IgD-negative memory B cell (primary cell): ENCODE measurements at regions not wholly inside any gene's neighbourhood (a gene's known extent, or its start where the extent isn't known, plus 50 kb on each side); places are given as distances from the start of the nearest gene placed in this dataset.

ENCODE experiments used
- H3K27ac Mint-ChIP-seq, 3 donors: one replicate each; pipeline ENCODE4 v1.8.0; 2020 to 2022; ENCODE audit warnings: mild to moderate bottlenecking in 3 of 3, mixed read lengths in 3 of 3, moderate library complexity in 1 of 3
- H3K27me3 Mint-ChIP-seq: one replicate; pipeline ENCODE4 v1.8.0; 2021; ENCODE audit warnings: mixed read lengths
- H3K36me3 Mint-ChIP-seq: one replicate; pipeline ENCODE4 v1.8.0; 2020; ENCODE audit warnings: mild to moderate bottlenecking, mixed read lengths
- H3K4me1 Mint-ChIP-seq, 3 donors: one replicate each; pipeline ENCODE4 v1.8.0; 2020 to 2022; ENCODE audit warnings: mixed read lengths in 3 of 3, mild to moderate bottlenecking in 1 of 3
- H3K4me3 Mint-ChIP-seq, 4 donors: one replicate each; pipeline ENCODE4 v1.8.0; 2020 to 2022; ENCODE audit warnings: mild to moderate bottlenecking in 4 of 4, mixed read lengths in 4 of 4, moderate library complexity in 3 of 4
- H3K9me3 Mint-ChIP-seq, 3 donors: one replicate each; pipeline ENCODE4 v1.8.0; 2020 to 2021; ENCODE audit warnings: mixed read lengths in 3 of 3, mild to moderate bottlenecking in 1 of 3

DNA sequence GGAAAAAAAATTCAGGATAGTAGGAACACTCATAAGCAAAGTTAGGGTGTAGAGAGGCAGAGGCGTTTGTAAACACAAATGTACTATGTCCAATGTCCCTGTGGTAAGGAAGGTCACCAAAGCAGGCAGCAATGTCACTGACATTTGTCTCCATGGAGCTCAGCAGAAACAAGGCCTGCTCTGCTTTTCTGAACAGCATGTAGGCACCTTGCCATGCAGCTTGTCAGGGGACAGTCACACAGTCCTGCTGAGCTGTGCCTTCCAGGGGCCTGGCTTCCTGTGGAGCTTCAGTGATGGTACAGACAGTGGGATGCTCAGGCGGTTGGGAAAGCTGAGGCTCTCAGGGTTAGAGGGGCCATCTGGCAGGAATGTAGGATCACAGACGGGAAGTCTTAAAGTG is 74.5 kb upstream of the HS3ST1 start:
- H3K9me3 Mint-ChIP-seq = peaks cover 0 to 4% (median 2%) of the 10 kb centered on the region in 3 donors
- H3K4me3 Mint-ChIP-seq = no peak overlapping the region
- H3K4me1 Mint-ChIP-seq = peaks cover 0 to 2% (median 0%) of the 10 kb centered on the region in 3 donors
- H3K36me3 Mint-ChIP-seq = peaks cover 4% of the 10 kb centered on the region
- peak overlapping the region in 1 of 3 donors; percentile 65 for H3K27ac Mint-ChIP-seq
- peaks cover 4% of the 10 kb centered on the region for H3K27me3 Mint-ChIP-seq

- peaks cover 3% of the 10 kb centered on the region for H3K36me3 Mint-ChIP-seq
- H3K27ac Mint-ChIP-seq = no peak overlapping the region
- H3K4me3 Mint-ChIP-seq = peak overlapping the region in 1 of 4 donors; percentile 4
- peaks cover 0 to 2% (median 0%) of the 10 kb centered on the region in 3 donors for H3K4me1 Mint-ChIP-seq
- H3K27me3 Mint-ChIP-seq = peaks cover 1% of the 10 kb centered on the region
- peaks cover 1 to 4% (median 4%) of the 10 kb centered on the region in 3 donors for H3K9me3 Mint-ChIP-seq
Measured at GRCh38 chr4:11497972-11498371, 69.3 kb upstream of the HS3ST1 start.

DNA sequence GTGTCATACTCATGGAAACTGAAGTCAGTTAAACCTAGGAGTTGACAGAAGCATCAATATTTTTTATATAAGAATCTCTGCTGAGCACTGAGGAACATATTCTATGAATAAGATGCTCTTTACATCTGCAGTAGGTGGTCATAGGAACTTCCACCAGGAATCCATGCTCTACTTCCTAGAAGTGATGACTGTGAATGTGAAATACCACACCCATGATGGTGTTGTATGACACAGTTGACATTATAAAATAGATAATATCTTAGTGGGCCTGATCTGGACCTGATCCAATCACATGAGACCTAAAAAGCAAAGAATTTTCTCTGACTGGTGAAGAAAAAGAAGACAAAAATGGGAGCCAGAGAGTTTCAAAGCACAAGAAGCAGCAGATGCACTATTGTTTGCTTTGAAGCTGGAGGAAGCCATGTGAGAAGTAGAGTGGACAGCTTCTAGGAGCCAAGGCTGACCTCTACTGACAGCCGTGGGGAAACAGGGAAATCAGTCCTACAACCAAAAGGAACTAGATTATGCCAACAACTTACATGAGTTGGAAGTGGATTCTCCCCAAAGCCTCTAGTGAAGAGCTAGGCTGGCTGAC is 68.6 kb upstream of the HS3ST1 start:
- Mint-ChIP-seq H3K27me3 (peaks cover 1% of the 10 kb centered on the region), H3K4me3 (no peak overlapping the region), H3K4me1 (peaks cover 0 to 2% (median 0%) of the 10 kb centered on the region in 3 donors), H3K27ac (no peak overlapping the region), H3K36me3 (peaks cover 2% of the 10 kb centered on the region), H3K9me3 (peaks cover 1 to 4% (median 3%) of the 10 kb centered on the region in 3 donors)

DNA sequence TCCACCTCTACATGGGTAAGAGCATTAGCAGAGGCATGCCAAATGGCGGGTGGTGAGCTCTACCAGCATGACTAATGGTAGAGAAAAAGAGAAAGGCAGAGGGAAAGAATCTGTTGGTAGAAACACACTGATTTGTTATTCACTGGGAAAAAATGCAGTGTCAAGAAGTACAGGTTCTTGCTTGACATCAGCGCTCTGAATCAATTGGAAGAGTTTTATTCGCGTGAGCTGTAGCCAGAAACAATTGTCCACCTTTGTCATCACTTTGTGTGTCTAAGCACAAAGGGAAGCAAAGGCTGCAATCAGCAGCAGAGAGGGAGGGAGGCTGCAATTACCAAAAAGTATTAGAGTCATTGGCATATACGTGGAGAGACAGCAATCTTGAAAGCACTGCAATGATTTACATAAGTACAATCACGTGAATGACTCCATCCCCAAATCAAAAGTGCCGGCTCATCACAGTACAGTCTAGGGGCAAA is 67.7 kb upstream of the HS3ST1 start:
- Mint-ChIP-seq H3K36me3 (peaks cover 2% of the 10 kb centered on the region), H3K9me3 (peaks cover 1 to 4% (median 3%) of the 10 kb centered on the region in 3 donors), H3K4me1 (peaks cover 0 to 2% (median 0%) of the 10 kb centered on the region in 3 donors), H3K27me3 (no peaks in the 10 kb centered on the region), H3K27ac (no peak overlapping the region), H3K4me3 (no peak overlapping the region)

DNA sequence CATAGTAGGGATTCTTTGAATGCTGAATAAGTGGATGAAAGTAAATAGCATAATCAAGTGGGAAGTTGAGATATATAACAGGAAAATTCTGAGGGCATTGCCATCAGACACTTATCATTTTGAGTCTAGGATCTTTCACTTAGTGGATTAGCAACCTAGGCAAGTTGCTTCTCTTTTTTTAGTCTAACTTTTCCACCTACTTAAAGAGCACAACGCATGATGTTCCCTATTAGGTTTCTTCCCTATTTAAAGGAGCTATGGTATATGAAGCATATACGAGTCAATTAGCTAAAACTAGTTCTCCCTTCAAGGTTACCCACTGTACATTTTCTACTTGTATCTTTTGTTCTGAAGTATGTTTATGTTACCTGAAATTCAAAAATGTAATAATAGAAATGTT is 67.1 kb upstream of the HS3ST1 start:
- H3K27me3 Mint-ChIP-seq = no peaks in the 10 kb centered on the region
- H3K27ac Mint-ChIP-seq = no peak overlapping the region
- no peak overlapping the region for H3K4me3 Mint-ChIP-seq
- peaks cover 0 to 4% (median 3%) of the 10 kb centered on the region in 3 donors for H3K4me1 Mint-ChIP-seq
- H3K36me3 Mint-ChIP-seq = peaks cover 2% of the 10 kb centered on the region
- peaks cover 1 to 4% (median 3%) of the 10 kb centered on the region in 3 donors for H3K9me3 Mint-ChIP-seq

DNA sequence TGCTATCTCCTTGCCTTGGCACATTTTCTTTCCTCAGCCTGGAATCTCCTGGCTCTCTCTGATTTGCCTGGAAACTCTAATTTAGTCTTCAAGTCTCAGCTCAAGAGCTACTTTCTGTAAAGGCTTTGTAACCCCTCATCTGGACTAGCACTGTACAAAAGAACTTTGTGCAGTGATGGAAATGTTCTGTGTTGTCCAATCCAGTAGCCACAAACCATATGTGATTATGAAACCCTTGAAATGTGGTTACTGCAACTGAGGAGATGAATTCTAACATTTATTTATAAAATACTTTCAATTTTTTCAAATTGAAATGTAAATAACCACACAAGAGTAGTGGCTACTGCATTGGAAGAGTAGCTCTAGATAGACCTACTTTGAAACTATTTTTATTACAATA is 66.6 kb upstream of the HS3ST1 start:
- Mint-ChIP-seq H3K4me3 (no peak overlapping the region), H3K4me1 (peaks cover 0 to 7% (median 5%) of the 10 kb centered on the region in 3 donors), H3K9me3 (peaks cover 1 to 4% (median 3%) of the 10 kb centered on the region in 3 donors), H3K36me3 (peaks cover 2% of the 10 kb centered on the region), H3K27me3 (no peaks in the 10 kb centered on the region), H3K27ac (no peak overlapping the region)

GRCh38 chr4:11494232-11494631 is 65.5 kb upstream of the HS3ST1 start:
- H3K9me3 Mint-ChIP-seq = peaks cover 1 to 4% (median 3%) of the 10 kb centered on the region in 3 donors
- peaks cover 0 to 15% (median 6%) of the 10 kb centered on the region in 3 donors for H3K4me1 Mint-ChIP-seq
- H3K36me3 Mint-ChIP-seq = peaks cover 2% of the 10 kb centered on the region
- no peak overlapping the region for H3K4me3 Mint-ChIP-seq
- H3K27me3 Mint-ChIP-seq = no peaks in the 10 kb centered on the region
- no peak overlapping the region for H3K27ac Mint-ChIP-seq

DNA sequence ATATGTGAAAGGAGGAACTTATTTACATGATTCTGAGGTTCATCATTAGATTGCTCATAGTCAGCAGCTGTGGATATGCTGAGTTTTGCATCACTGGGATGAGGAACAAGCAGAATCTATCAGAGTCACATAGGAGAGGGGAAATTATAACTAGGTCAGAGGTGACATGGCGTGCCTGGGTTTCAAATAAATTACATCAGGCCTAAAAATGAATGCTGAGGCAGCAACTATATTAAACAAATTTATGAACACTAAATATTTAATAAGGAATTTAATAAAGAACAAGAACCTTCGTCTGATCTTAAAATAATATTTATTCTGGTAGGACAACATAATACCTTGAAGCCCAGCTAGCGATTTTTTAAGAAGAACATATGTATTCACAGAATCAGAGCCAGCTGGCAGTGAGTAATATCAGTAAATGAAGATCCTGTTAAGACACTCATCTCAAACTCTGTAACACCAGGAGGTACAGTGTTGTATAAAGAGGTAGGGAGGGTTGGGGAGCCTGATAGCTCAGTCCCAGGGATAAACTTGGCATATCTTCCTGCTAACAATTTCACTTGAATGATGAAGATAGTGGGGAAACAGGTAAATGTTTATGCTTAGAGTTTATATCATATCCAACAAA is 60.9 kb upstream of the HS3ST1 start:
- Mint-ChIP-seq H3K4me3 (no peak overlapping the region), H3K9me3 (no peaks in the 10 kb centered on the region), H3K27ac (no peak overlapping the region), H3K36me3 (no peaks in the 10 kb centered on the region), H3K27me3 (no peaks in the 10 kb centered on the region), H3K4me1 (peaks cover 0 to 19% (median 7%) of the 10 kb centered on the region in 3 donors)

DNA sequence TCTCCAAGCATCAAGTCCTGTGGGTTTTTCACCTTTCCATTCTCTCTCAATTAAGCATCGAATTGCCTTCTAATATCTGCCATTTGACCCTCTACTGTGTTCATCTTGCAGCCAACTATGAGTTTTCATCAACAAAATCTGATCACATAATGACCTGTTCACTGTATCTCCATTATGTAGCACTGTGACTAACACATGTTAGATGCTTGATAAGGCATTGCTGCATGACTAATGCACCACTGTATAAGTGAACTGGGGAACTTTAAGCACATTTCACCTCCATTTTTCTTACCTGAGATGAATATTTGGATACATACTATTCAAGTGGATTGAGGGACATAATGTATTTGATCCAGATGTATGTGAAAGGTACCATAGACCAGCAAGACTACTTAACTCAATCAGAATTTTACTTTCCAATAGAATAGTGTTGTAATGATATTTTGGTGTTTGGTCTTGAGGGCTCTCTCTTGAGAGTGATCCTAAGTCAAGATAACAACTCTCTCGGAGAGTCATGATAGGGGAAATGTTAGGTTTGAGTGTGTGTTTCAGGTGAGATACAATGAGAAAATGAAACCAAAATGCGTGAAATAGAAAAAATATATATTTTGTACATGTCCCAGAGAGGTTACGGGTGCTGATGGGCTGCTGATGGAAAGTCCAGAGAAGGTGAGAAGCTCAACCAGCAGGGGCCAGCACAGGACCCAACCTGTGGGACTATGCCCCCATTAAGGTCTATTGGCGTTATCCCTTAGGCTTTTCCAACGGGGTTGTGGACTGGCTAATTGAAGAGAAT is 60.2 kb upstream of the HS3ST1 start:
- no peaks in the 10 kb centered on the region for H3K27me3 Mint-ChIP-seq
- H3K4me1 Mint-ChIP-seq = peaks cover 0 to 19% (median 7%) of the 10 kb centered on the region in 3 donors
- H3K4me3 Mint-ChIP-seq = no peak overlapping the region
- H3K27ac Mint-ChIP-seq = no peak overlapping the region
- no peaks in the 10 kb centered on the region for H3K9me3 Mint-ChIP-seq
- no peaks in the 10 kb centered on the region for H3K36me3 Mint-ChIP-seq

DNA sequence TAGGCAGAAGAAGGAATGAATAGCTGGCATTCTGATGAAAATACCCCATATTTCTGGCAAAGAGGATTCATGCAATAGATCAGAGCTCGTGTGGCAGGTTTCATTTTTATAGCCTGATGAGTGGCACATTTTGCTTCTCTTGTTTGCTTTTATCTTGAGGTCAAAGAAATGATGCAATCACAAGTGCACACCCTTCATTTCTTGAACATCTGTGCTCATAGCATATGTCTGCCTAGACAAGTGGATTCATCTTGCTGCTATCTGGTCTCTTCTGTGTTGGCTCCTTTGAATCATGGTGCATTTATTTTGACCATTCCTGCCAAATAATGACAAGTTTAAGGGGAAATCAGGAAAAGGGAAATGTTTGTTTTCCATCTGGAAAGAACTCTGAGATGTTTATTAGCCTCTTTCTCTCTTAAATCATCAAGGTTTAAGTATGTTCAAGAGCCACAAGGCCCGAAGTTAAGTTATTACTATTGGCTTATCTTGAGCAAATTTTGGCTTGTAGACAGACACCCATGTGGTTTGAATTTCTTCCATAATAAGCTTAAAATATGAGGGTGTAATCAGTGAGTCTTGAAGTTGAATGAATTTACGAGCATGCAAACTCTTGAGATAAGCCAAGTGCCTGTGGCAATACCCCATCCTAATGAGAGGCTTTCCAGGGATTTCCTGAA is 59.3 kb upstream of the HS3ST1 start:
- Mint-ChIP-seq H3K4me1 (peaks cover 0 to 19% (median 7%) of the 10 kb centered on the region in 3 donors), H3K4me3 (no peak overlapping the region), H3K36me3 (no peaks in the 10 kb centered on the region), H3K27ac (no peak overlapping the region), H3K9me3 (no peaks in the 10 kb centered on the region), H3K27me3 (no peaks in the 10 kb centered on the region)

GRCh38 chr4:11487139-11487538 is 58.4 kb upstream of the HS3ST1 start:
- Mint-ChIP-seq H3K4me1 (peaks cover 0 to 19% (median 7%) of the 10 kb centered on the region in 3 donors), H3K36me3 (no peaks in the 10 kb centered on the region), H3K4me3 (no peak overlapping the region), H3K27me3 (no peaks in the 10 kb centered on the region), H3K27ac (no peak overlapping the region), H3K9me3 (no peaks in the 10 kb centered on the region)

DNA sequence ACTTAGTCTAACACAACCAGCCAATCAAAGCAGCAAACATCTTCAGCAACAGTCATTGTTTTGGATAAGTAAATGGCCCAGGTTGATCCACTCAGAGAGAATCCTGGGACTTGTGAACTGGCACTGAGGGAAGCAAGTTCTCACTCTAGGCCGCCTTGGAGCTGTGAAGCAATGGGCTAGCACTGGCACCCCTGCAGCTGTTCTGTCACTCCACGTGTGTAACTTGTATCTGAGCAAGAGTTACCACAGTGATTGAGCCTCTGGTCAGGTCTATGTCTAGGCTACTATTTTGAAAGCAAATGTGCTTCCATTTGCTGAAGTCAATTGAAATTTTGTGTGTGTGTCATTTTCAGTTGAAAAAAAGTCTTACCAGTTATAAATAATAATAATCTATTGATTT is 57.2 kb upstream of the HS3ST1 start:
- H3K4me1 Mint-ChIP-seq = peaks cover 0 to 19% (median 5%) of the 10 kb centered on the region in 3 donors
- H3K27ac Mint-ChIP-seq = no peak overlapping the region
- H3K27me3 Mint-ChIP-seq = no peaks in the 10 kb centered on the region
- no peaks in the 10 kb centered on the region for H3K36me3 Mint-ChIP-seq
- H3K4me3 Mint-ChIP-seq = no peak overlapping the region
- no peaks in the 10 kb centered on the region for H3K9me3 Mint-ChIP-seq

DNA sequence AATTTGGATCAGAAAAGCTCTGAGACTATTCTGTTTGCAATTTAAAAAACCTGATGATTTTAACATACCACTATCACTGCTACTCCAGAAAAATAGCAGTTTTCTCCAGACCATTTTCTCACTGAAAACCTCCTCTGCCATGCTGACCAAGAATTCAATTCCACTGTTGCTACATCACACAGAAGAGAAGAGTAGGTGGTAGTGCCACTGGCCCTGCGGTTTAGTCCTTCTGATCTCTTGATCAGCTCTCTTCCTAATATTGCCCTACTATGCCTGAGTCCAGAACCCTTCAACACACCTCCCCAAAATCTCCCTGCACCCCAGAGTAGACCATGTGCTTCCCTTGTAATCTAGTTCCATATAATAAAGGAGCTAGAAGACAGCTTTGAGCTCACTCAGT is 55.8 kb upstream of the HS3ST1 start:
- Mint-ChIP-seq H3K27ac (peak overlapping the region in 1 of 3 donors; percentile 21), H3K4me3 (no peak overlapping the region), H3K9me3 (no peaks in the 10 kb centered on the region), H3K36me3 (no peaks in the 10 kb centered on the region), H3K27me3 (no peaks in the 10 kb centered on the region), H3K4me1 (peaks cover 0 to 9% (median 3%) of the 10 kb centered on the region in 3 donors)

GRCh38 chr4:11483046-11483445 is 54.4 kb upstream of the HS3ST1 start:
- Mint-ChIP-seq H3K4me3 (no peak overlapping the region), H3K9me3 (no peaks in the 10 kb centered on the region), H3K27me3 (no peaks in the 10 kb centered on the region), H3K4me1 (peaks cover 0 to 4% (median 0%) of the 10 kb centered on the region in 3 donors), H3K36me3 (no peaks in the 10 kb centered on the region), H3K27ac (no peak overlapping the region)

DNA sequence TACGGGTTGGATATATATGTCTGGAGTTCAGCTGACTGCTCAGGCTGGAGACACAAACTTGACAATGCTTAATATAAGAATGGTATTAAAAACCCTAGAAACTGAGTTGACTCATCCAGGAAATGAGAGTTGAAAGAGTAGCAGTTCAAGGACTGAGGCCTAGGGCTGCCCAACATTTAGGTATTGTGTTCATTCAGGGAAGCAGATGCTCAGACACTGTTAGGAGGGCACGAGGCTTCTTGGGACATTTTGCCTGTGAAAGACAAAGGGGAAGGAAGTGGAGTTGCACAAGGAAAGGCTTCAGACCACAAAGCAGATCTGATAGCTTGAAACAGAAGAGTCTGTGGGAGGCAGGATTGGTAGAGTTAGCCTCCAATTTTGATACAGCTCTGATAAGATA is 52.0 kb upstream of the HS3ST1 start:
- Mint-ChIP-seq H3K4me1 (no peaks in the 10 kb centered on the region), H3K9me3 (peaks cover 0 to 6% (median 4%) of the 10 kb centered on the region in 3 donors), H3K27ac (no peak overlapping the region), H3K4me3 (no peak overlapping the region), H3K36me3 (peaks cover 2% of the 10 kb centered on the region), H3K27me3 (no peaks in the 10 kb centered on the region)
